Esophagus muscularis mucosa (tissue), 4 donors: ENCODE measurements at regions not wholly inside any gene's neighbourhood (a gene's known extent, or its start where the extent isn't known, plus 50 kb on each side); places are given as distances from the start of the nearest gene placed in this dataset.

ENCODE experiments used
- DNase-seq: peaks from one replicate; pipeline ENCODE4 v3.0.0-alpha.2; 2017; ENCODE audit errors: extremely low spot score
- H3K27ac ChIP-seq, 4 donors: fragments of 200-600 bp; sonication (generic); replicated peaks in 1 of 4; 1 replicate in 3 of 4; 2 replicates in 1 of 4; pipeline ENCODE4 v1.5.1; 2016 to 2019; ENCODE audit warnings: mild to moderate bottlenecking in 1 of 4
- H3K27me3 ChIP-seq, 4 donors: fragments of 200-600 bp; sonication (generic); one replicate each; pipeline versions ENCODE4 v1.5.1 to v1.6.0; 2016 to 2019
- H3K36me3 ChIP-seq, 4 donors: fragments of 200-600 bp; sonication (generic); one replicate each; pipeline ENCODE4 v1.5.1; 2016 to 2019
- H3K4me1 ChIP-seq, 4 donors: fragments of 200-600 bp; sonication (generic); one replicate each; pipeline ENCODE4 v1.5.1; 2016 to 2019
- H3K4me3 ChIP-seq, 4 donors: fragments of 200-600 bp; sonication (generic); 1 replicate in 2 of 4; 2 replicates in 2 of 4; pipeline ENCODE4 v1.5.1; 2016 to 2019; ENCODE audit warnings: mild to moderate bottlenecking in 4 of 4, moderate library complexity in 1 of 4
- H3K9me3 ChIP-seq, 4 donors: fragments of 200-600 bp; sonication (generic); 1 replicate in 3 of 4; 2 replicates in 1 of 4; pipeline ENCODE4 v1.5.1; 2016 to 2019
- EP300 ChIP-seq: sonication (generic); formaldehyde crosslinking; IDR thresholded peaks from one replicate; pipeline ENCODE4 v1.6.1; 2017; ENCODE audit warnings: antibody characterized with exemption
- POLR2A ChIP-seq: fragments of 450-650 bp; IDR thresholded peaks from one replicate; pipeline ENCODE4 v1.6.1; 2017; ENCODE audit warnings: antibody characterized with exemption, moderate library complexity, mild to moderate bottlenecking, low read depth
- POLR2AphosphoS5 ChIP-seq, 2 donors: sonication (generic); formaldehyde crosslinking; IDR thresholded peaks; one replicate each; pipeline ENCODE4 v1.6.1; 2017; ENCODE audit warnings: antibody characterized with exemption in 2 of 2
- WGBS: methylation state at CpG from one replicate; pipeline ENCODE4 v1.1.5; 2018; 5-methylcytosine and 5-hydroxymethylcytosine counted together
- intact Hi-C: fragments of 100-400 bp; cut with DNase I; formaldehyde crosslinking; loops from one replicate; pipeline ENCODE4 v1.15.1; 2023
- TF ChIP-seq, protein P1 (sequence below), 3 experiments: fragments of 200-600 bp in 2 of 3; fragments of 450-650 bp in 1 of 3; sonication (generic) in 2 of 3; IDR thresholded peaks; one replicate each; pipeline ENCODE4 v1.5.1; 2017 to 2019; ENCODE audit warnings: antibody characterized with exemption in 3 of 3, mild to moderate bottlenecking in 2 of 3, moderate library complexity in 1 of 3

GRCh38 chr11:129259931-129260348 lies 67.8 kb upstream of the ARHGAP32 start:
- no peak overlapping the region for H3K4me3 ChIP-seq
- intact Hi-C loops: no loop called here
- no peaks in the 10 kb centered on the region for H3K27me3 ChIP-seq
- H3K27ac ChIP-seq: no peak overlapping the region
- H3K36me3 ChIP-seq: no peaks in the 10 kb centered on the region
- H3K9me3 ChIP-seq: no peaks in the 10 kb centered on the region
- peaks cover 0 to 13% (median 5%) of the 10 kb centered on the region in 4 donors for H3K4me1 ChIP-seq
- no peak for DNase-seq
- TF ChIP-seq, protein P1, sequence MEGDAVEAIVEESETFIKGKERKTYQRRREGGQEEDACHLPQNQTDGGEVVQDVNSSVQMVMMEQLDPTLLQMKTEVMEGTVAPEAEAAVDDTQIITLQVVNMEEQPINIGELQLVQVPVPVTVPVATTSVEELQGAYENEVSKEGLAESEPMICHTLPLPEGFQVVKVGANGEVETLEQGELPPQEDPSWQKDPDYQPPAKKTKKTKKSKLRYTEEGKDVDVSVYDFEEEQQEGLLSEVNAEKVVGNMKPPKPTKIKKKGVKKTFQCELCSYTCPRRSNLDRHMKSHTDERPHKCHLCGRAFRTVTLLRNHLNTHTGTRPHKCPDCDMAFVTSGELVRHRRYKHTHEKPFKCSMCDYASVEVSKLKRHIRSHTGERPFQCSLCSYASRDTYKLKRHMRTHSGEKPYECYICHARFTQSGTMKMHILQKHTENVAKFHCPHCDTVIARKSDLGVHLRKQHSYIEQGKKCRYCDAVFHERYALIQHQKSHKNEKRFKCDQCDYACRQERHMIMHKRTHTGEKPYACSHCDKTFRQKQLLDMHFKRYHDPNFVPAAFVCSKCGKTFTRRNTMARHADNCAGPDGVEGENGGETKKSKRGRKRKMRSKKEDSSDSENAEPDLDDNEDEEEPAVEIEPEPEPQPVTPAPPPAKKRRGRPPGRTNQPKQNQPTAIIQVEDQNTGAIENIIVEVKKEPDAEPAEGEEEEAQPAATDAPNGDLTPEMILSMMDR (IDR thresholded peaks at IDR 0.05): no peak
- TF ChIP-seq EP300 (no peak), POLR2AphosphoS5 (IDR thresholded peaks at IDR 0.05) (no peak), POLR2A (no peak)
- WGBS: 95% methylated on average over 3 of the region's 3 CpGs

DNA sequence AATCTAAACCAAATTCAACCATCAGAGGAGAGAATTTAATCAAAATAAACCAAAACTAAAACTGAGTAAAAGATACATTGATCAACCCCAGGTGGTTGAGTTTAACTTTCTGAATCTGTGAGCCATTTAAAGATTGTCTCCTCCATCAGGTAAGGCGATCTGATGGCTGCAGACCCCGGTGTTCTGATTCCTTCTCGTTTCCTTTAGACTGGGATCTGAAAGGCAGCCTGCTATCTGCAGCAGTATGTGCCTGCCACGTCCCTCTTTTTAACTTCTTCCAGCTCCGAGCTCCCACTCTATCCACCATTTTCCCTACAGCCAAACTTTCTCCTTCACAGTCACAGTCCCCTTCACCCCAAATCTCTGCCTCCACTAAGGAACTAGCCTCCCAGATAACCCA lies 66.1 kb upstream of the ARHGAP32 start:
- WGBS: 72% methylated on average over 5 of the region's 5 CpGs

DNA sequence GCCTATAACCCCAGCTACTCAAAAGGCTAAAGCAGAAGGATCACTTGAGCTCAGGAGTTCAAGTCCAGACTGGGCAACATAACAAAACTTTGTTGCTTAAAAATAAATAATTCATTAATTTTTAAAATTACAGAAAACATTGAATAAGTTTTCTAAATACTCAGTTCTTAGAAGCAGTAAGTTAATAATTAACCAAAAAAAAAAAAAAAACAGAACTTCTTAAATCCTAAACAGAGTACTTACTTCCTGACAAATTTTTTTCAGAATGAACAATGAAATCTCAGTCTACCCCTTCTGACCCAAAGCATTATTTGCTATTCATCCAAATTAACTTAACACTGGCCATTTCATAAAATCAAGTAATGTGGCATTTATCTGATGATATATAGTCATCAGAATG lies 65.4 kb upstream of the ARHGAP32 start:
- intact Hi-C loops: no loop called here
- H3K4me3 ChIP-seq: no peak overlapping the region
- H3K27me3 ChIP-seq: no peaks in the 10 kb centered on the region
- H3K36me3 ChIP-seq: no peaks in the 10 kb centered on the region
- TF ChIP-seq POLR2A: no peak
- TF ChIP-seq EP300: no peak
- TF ChIP-seq, protein P1 (IDR thresholded peaks at IDR 0.05): no peak
- TF ChIP-seq POLR2AphosphoS5 (IDR thresholded peaks at IDR 0.05): no peak
- peaks cover 0 to 12% (median 5%) of the 10 kb centered on the region in 4 donors for H3K4me1 ChIP-seq
- no peaks in the 10 kb centered on the region for H3K9me3 ChIP-seq
- DNase-seq: no peak
- H3K27ac ChIP-seq: no peak overlapping the region

More for the DNA sequence above, 66.1 kb upstream of the ARHGAP32 start:
- no peaks in the 10 kb centered on the region for H3K9me3 ChIP-seq
- H3K4me3 ChIP-seq: no peak overlapping the region
- no peaks in the 10 kb centered on the region for H3K27me3 ChIP-seq
- no peak overlapping the region for H3K27ac ChIP-seq
- H3K4me1 ChIP-seq: peaks cover 0 to 13% (median 5%) of the 10 kb centered on the region in 4 donors
- DNase-seq: no peak
- intact Hi-C loops: no loop called here
- TF ChIP-seq POLR2A (no peak), POLR2AphosphoS5 (IDR thresholded peaks at IDR 0.05) (no peak), EP300 (no peak)
- TF ChIP-seq, protein P1 (IDR thresholded peaks at IDR 0.05): no peak
- no peaks in the 10 kb centered on the region for H3K36me3 ChIP-seq

DNA sequence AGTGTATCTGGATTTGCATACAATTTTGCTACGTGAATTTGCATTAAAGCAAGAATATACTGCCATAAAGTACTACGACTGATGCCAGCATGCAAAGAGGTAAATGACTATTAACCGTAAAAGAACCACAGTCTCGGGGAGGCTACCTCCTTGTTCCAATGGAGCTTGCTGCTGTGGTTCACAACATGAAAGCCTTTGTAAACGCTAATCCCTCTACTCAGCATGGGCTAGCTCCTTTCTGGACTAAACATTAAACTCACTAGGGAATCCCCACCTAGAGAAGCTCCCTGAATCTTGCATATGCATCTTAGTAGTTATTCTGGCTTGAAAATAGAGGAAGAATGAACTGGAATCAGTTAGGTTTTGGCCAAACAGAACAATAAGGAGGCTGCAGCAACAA lies 60.5 kb upstream of the ARHGAP32 start:
- 89% methylated on average over 5 of the region's 5 CpGs for WGBS
- H3K4me1 ChIP-seq: peaks cover 0 to 5% (median 0%) of the 10 kb centered on the region in 4 donors
- no peaks in the 10 kb centered on the region for H3K27me3 ChIP-seq
- no peaks in the 10 kb centered on the region for H3K9me3 ChIP-seq
- H3K4me3 ChIP-seq: no peak overlapping the region
- intact Hi-C loops: no loop called here
- TF ChIP-seq EP300 (no peak), POLR2AphosphoS5 (IDR thresholded peaks at IDR 0.05) (no peak), POLR2A (no peak)
- TF ChIP-seq, protein P1 (IDR thresholded peaks at IDR 0.05): no peak
- no peak for DNase-seq
- H3K27ac ChIP-seq: no peak overlapping the region
- H3K36me3 ChIP-seq: no peaks in the 10 kb centered on the region

DNA sequence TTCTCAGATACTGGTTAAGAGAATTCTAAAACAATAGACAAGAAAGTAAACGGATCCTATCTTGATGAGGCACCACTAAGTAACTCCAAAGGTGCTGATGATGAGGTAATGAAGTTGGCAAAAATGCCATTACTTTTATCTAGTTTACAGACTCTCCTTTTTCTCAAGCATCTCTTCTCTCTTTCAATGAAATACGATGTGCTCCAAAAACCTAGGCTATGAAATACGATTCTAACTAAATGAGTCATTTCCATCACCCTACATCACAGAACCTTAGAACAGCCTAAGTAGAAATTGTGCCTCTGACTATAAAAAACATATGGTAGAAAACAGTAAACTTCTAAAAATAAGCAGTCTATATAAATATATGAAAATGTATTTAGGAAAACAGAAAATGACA lies 58.9 kb upstream of the ARHGAP32 start:
- no peak for TF ChIP-seq EP300
- no peak for TF ChIP-seq POLR2A
- no peak overlapping the region for H3K4me3 ChIP-seq
- H3K4me1 ChIP-seq: peaks cover 0 to 5% (median 0%) of the 10 kb centered on the region in 4 donors
- intact Hi-C loops: no loop called here
- H3K27ac ChIP-seq: no peak overlapping the region
- H3K9me3 ChIP-seq: no peaks in the 10 kb centered on the region
- H3K36me3 ChIP-seq: no peaks in the 10 kb centered on the region
- H3K27me3 ChIP-seq: no peaks in the 10 kb centered on the region
- no peak for DNase-seq
- 77% methylated on average over 3 of the region's 3 CpGs for WGBS
